ENCODE measurements at regions not wholly inside any gene's neighbourhood (a gene's known extent, or its start where the extent isn't known, plus 50 kb on each side); places are given as distances from the start of the nearest gene placed in this dataset.

DNA sequence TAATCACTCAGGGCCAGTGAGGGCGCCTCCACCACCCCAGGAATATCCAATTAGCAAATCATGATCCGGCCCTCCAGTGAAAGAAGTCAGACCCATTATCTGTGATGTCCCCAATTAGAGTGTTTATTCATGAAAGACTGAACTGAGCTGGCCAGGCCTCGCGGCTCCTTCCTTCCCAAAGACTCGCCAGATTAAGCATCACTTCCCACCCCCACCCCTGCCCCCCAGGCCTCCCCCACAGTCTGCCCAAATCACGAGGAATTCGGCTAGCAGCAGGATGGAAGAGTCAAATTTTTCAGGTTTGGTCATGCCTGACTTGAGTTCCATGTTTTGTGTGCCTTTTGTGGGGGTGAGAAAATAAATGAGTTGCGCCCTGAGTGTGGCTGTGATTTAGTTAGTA, 298.4 kb upstream of the SALL1 start (continued):
- TF ChIP-seq, protein P1, sequence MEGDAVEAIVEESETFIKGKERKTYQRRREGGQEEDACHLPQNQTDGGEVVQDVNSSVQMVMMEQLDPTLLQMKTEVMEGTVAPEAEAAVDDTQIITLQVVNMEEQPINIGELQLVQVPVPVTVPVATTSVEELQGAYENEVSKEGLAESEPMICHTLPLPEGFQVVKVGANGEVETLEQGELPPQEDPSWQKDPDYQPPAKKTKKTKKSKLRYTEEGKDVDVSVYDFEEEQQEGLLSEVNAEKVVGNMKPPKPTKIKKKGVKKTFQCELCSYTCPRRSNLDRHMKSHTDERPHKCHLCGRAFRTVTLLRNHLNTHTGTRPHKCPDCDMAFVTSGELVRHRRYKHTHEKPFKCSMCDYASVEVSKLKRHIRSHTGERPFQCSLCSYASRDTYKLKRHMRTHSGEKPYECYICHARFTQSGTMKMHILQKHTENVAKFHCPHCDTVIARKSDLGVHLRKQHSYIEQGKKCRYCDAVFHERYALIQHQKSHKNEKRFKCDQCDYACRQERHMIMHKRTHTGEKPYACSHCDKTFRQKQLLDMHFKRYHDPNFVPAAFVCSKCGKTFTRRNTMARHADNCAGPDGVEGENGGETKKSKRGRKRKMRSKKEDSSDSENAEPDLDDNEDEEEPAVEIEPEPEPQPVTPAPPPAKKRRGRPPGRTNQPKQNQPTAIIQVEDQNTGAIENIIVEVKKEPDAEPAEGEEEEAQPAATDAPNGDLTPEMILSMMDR (IDR thresholded peaks at IDR 0.05 in 2 of 3, conservative IDR thresholded peaks at IDR 0.05 in 1 of 3; ENCODE audit: borderline replicate concordance in 1 of 3, insufficient read depth in 1 of 3, low read depth in 2 of 3, low read length in 2 of 3) = no peak

DNA sequence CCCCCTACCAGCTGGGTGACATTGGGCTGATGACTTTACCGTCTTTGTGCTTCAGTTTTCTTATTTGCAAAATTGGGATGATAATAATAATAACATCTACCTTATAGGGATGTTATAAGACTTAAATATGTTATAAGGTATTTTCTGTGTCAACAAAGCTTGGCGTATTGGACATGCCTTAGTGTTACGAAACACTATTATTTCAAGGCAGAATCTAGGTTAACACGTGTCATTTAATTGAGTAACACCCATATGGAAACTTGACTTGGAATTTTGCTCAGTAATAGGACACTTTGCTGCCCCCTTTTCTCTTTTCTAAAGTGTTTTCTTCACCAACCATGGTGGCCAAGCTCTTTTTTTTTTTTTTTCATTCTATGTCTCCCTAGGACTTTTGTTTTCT, 294.2 kb upstream of the SALL1 start:
- Histone ChIP-seq H3K27me3 (ENCODE audit: insufficient read depth, low read length) (no peaks in the 10 kb centered on the region), H3K4me3 (replicated peaks in 1 of 2; ENCODE audit: low read depth in 1 of 2, low read length in 2 of 2) (no peak overlapping the region), H3K27ac (ENCODE audit: low read depth, low read length) (no peak overlapping the region), H4K20me1 (ENCODE audit: insufficient read depth) (no peaks in the 10 kb centered on the region), H3K9ac (ENCODE audit: low read length) (no peak overlapping the region), H2AFZ (ENCODE audit: low read depth, low read length, poor library complexity, severe bottlenecking) (no peak overlapping the region), H3K9me2 (ENCODE audit: insufficient read depth) (no peaks in the 10 kb centered on the region), H3K9me3 (ENCODE audit: control insufficient read depth in 1 of 2, insufficient read depth in 1 of 2, low read depth in 1 of 2, low read length in 2 of 2) (peaks cover 3 to 7% of the 10 kb centered on the region in 2 experiments; a peak in 2 of 4 replicates), H3K4me2 (ENCODE audit: low read length) (no peak overlapping the region), H3K4me1 (ENCODE audit: control insufficient read depth in 1 of 2, insufficient read depth in 2 of 2, low read length in 2 of 2) (no peaks in the 10 kb centered on the region), H3K36me3 (ENCODE audit: control insufficient read depth in 1 of 2, insufficient read depth in 2 of 2, low read length in 2 of 2) (no peaks in the 10 kb centered on the region), H3K79me2 (ENCODE audit: insufficient read depth, low read length) (no peaks in the 10 kb centered on the region)
- no peak for DNase-seq (ENCODE audit: low read depth, low spot score)
- no peak for ATAC-seq
- CTCF ChIA-PET = no interaction called here
- intact Hi-C loops (cut with micrococcal nuclease) = no loop called here
- BruUV-seq (replicated peaks) = no TSS peak
- POLR2A ChIA-PET = no interaction called here
- TF ChIP-seq EGR1 (IDR thresholded peaks at IDR 0.05; ENCODE audit: low read depth) (no peak), POLR2A (IDR thresholded peaks at IDR 0.05; ENCODE audit: borderline replicate concordance, extremely low read depth, insufficient read depth, insufficient read length) (no peak), CBX3 (IDR thresholded peaks at IDR 0.05; ENCODE audit: low read depth) (no peak), SP1 (IDR thresholded peaks at IDR 0.05; ENCODE audit: low read depth) (no peak), SIN3A (IDR thresholded peaks at IDR 0.05; ENCODE audit: low read depth) (no peak), FOSL1 (IDR thresholded peaks at IDR 0.05; ENCODE audit: low read depth) (no peak), ZFX (IDR thresholded peaks at IDR 0.05) (no peak), SRF (IDR thresholded peaks at IDR 0.05; ENCODE audit: low read depth) (no peak), EZH2 (IDR thresholded peaks at IDR 0.05) (no peak)
- TF ChIP-seq, protein P2, sequence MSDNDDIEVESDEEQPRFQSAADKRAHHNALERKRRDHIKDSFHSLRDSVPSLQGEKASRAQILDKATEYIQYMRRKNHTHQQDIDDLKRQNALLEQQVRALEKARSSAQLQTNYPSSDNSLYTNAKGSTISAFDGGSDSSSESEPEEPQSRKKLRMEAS (IDR thresholded peaks at IDR 0.05) = no peak
- RAD21 ChIA-PET (ENCODE audit: low non-redundant PET in 1 of 2, low total read pairs in 2 of 2, uncharacterized antibody in 2 of 2, unreplicated experiment in 2 of 2) = no interaction called here
